GM23338 (cell line): ENCODE measurements at regions not wholly inside any gene's neighbourhood (a gene's known extent, or its start where the extent isn't known, plus 50 kb on each side); places are given as distances from the start of the nearest gene placed in this dataset.
A peak's percentile ranks its signal among the peaks of the same experiment; 100 is the strongest.

ENCODE experiments used
- ATAC-seq: fragments of 200-7000 bp; cut with Tn5 transposase; 3 replicates; pipeline ENCODE4 v1.9.1; 2020
- DNase-seq: peaks from one replicate; pipeline ENCODE4 v3.0.0-alpha.2; 2015; ENCODE audit warnings: low spot score
- H2AFZ ChIP-seq: fragments of 200-600 bp; sonication (generic); 2 replicates; pipeline ENCODE4 v1.8.0; 2016; ENCODE audit warnings: antibody characterized with exemption, mild to moderate bottlenecking, moderate library complexity
- H3F3A ChIP-seq: fragments of 200-600 bp; sonication (generic); replicated peaks from 2 replicates; pipeline ENCODE4 v1.8.0; 2017; ENCODE audit warnings: antibody characterized with exemption, mixed run types, low read depth
- H3K27ac ChIP-seq: fragments of 200-600 bp; sonication (generic); 2 replicates; pipeline ENCODE4 v1.6.1; 2016; ENCODE audit warnings: low read depth
- H3K27me3 ChIP-seq: fragments of 200-600 bp; sonication (generic); 2 replicates; pipeline ENCODE4 v1.8.0; 2016; ENCODE audit warnings: mild to moderate bottlenecking, mixed run types, moderate library complexity; ENCODE audit not compliant: insufficient read depth
- H3K36me3 ChIP-seq: fragments of 200-600 bp; sonication (generic); 2 replicates; pipeline ENCODE4 v1.8.0; 2016; ENCODE audit warnings: mild to moderate bottlenecking; ENCODE audit not compliant: insufficient read depth
- H3K4me1 ChIP-seq: fragments of 200-600 bp; sonication (generic); 2 replicates; pipeline ENCODE4 v1.8.0; 2016; ENCODE audit warnings: mild to moderate bottlenecking, moderate library complexity; ENCODE audit not compliant: insufficient read depth
- H3K4me2 ChIP-seq: fragments of 200-600 bp; sonication (generic); 2 replicates; pipeline ENCODE4 v1.7.1; 2017; ENCODE audit warnings: mixed run types
- H3K4me3 ChIP-seq: fragments of 200-600 bp; sonication (generic); 2 replicates; pipeline ENCODE4 v1.6.1; 2016; ENCODE audit warnings: mixed run types
- H3K79me2 ChIP-seq: fragments of 200-600 bp; sonication (generic); replicated peaks from 2 replicates; pipeline ENCODE4 v1.8.0; 2017; ENCODE audit warnings: mild to moderate bottlenecking; ENCODE audit not compliant: insufficient read depth
- H3K9me2 ChIP-seq: fragments of 200-600 bp; sonication (generic); 2 replicates; pipeline ENCODE4 v1.8.0; 2017; ENCODE audit not compliant: insufficient read depth
- H4K20me1 ChIP-seq: fragments of 200-600 bp; sonication (generic); replicated peaks from 2 replicates; pipeline ENCODE4 v1.8.0; 2017; ENCODE audit warnings: mild to moderate bottlenecking; ENCODE audit not compliant: insufficient read depth
- H3K27ac Mint-ChIP-seq: 2 replicates; pipeline ENCODE4 v1.8.0; 2020; ENCODE audit warnings: inconsistent platforms, mild to moderate bottlenecking, moderate library complexity, mixed read lengths
- H3K27me3 Mint-ChIP-seq: 3 replicates; pipeline ENCODE4 v1.8.0; 2022; ENCODE audit warnings: low read depth, mild to moderate bottlenecking, moderate library complexity, mixed read lengths, inconsistent platforms; ENCODE audit not compliant: insufficient read depth, poor library complexity
- H3K36me3 Mint-ChIP-seq: 3 replicates; pipeline ENCODE4 v1.8.0; 2021; ENCODE audit warnings: low read depth, mild to moderate bottlenecking, inconsistent platforms, moderate library complexity, mixed read lengths
- H3K4me1 Mint-ChIP-seq: 3 replicates; pipeline ENCODE4 v1.8.0; 2020; ENCODE audit warnings: mild to moderate bottlenecking, inconsistent platforms, mixed read lengths
- H3K4me3 Mint-ChIP-seq: 3 replicates; pipeline ENCODE4 v1.8.0; 2021; ENCODE audit warnings: moderate library complexity, mild to moderate bottlenecking, inconsistent platforms, mixed read lengths
- H3K9me3 Mint-ChIP-seq: 3 replicates; pipeline ENCODE4 v1.8.0; 2020; ENCODE audit warnings: moderate library complexity, mild to moderate bottlenecking, inconsistent platforms, mixed read lengths
- CREB1 ChIP-seq: fragments of 250-450 bp; sonication (Bioruptor Pico); IDR thresholded peaks from 2 replicates; pipeline ENCODE4 v1.5.0; 2020; ENCODE audit warnings: low read depth, mild to moderate bottlenecking, moderate library complexity
- ETS1 ChIP-seq: IDR thresholded peaks from 2 replicates; pipeline ENCODE4 v1.6.1; 2016; ENCODE audit warnings: antibody characterized with exemption
- EZH2 ChIP-seq: fragments of 200-600 bp; sonication (generic); IDR thresholded peaks from one replicate; pipeline ENCODE4 v1.8.0; 2017; ENCODE audit warnings: antibody characterized with exemption, mild to moderate bottlenecking, low read depth; ENCODE audit not compliant: unreplicated experiment
- EZH2phosphoT487 ChIP-seq: fragments of 200-600 bp; sonication (generic); IDR thresholded peaks from one replicate; pipeline ENCODE4 v1.8.1; 2018; ENCODE audit warnings: antibody characterized with exemption; ENCODE audit not compliant: unreplicated experiment
- JUNB ChIP-seq: IDR thresholded peaks from one replicate; pipeline ENCODE4 v1.6.1; 2016; ENCODE audit warnings: antibody characterized with exemption; ENCODE audit not compliant: unreplicated experiment
- NANOG ChIP-seq: IDR thresholded peaks from 2 replicates; pipeline ENCODE4 v1.6.1; 2016; ENCODE audit warnings: antibody characterized with exemption, borderline replicate concordance
- POLR2AphosphoS5 ChIP-seq: IDR thresholded peaks from 2 replicates; pipeline ENCODE4 v1.6.1; 2016; ENCODE audit warnings: antibody characterized with exemption, low read depth
- REST ChIP-seq: IDR thresholded peaks from one replicate; pipeline ENCODE4 v1.6.1; 2018; ENCODE audit warnings: antibody characterized with exemption; ENCODE audit not compliant: unreplicated experiment
- STAT1 ChIP-seq: IDR thresholded peaks from one replicate; pipeline ENCODE4 v1.6.1; 2016; ENCODE audit warnings: antibody characterized with exemption; ENCODE audit not compliant: unreplicated experiment
- ZNF114 ChIP-seq: fragments of 250-450 bp; sonication (Bioruptor Pico); IDR thresholded peaks from 2 replicates; pipeline ENCODE4 v1.5.0; 2020; ENCODE audit warnings: mild to moderate bottlenecking, moderate library complexity
- ZNF331 ChIP-seq: fragments of 250-450 bp; sonication (Bioruptor Pico); IDR thresholded peaks from 2 replicates; pipeline ENCODE4 v1.5.0; 2020; ENCODE audit warnings: low read depth, mild to moderate bottlenecking, moderate library complexity
- ZNF462 ChIP-seq: fragments of 250-450 bp; sonication (Bioruptor Pico); IDR thresholded peaks from 2 replicates; pipeline ENCODE4 v1.5.0; 2020; ENCODE audit warnings: mild to moderate bottlenecking, moderate library complexity

- Histone ChIP-seq H3K4me3 (no peak overlapping the region), H2AFZ (peak overlapping the region; percentile 81), H3K9me2 (no peaks in the 10 kb centered on the region), H3K4me1 (no peaks in the 10 kb centered on the region), H3K27me3 (no peaks in the 10 kb centered on the region), H3K4me2 (no peak overlapping the region), H3F3A (no peaks in the 10 kb centered on the region), H4K20me1 (no peaks in the 10 kb centered on the region), H3K27ac (no peak overlapping the region), H3K79me2 (no peaks in the 10 kb centered on the region), H3K36me3 (no peaks in the 10 kb centered on the region)
- DNase-seq (peak; percentile 11), ATAC-seq (peak; percentile 93)
- H3K27ac Mint-ChIP-seq = no peak overlapping the region
- TF ChIP-seq ETS1 (no peak), ZNF114 (CRISPR knock-in tag) (no peak), REST (no peak), JUNB (no peak), ZNF331 (CRISPR knock-in tag) (no peak), STAT1 (no peak), CREB1 (CRISPR knock-in tag) (no peak), POLR2AphosphoS5 (no peak), ZNF462 (CRISPR knock-in tag) (no peak), EZH2 (no peak), EZH2phosphoT487 (no peak), NANOG (no peak)
- H3K9me3 Mint-ChIP-seq = no peaks in the 10 kb centered on the region; the same call in 2 of the 3 replicates
- H3K4me1 Mint-ChIP-seq = peaks cover 5% of the 10 kb centered on the region; the same call in 2 of the 3 replicates
- H3K36me3 Mint-ChIP-seq = no peaks in the 10 kb centered on the region
- H3K27me3 Mint-ChIP-seq = no peaks in the 10 kb centered on the region
- no peak overlapping the region for H3K4me3 Mint-ChIP-seq
These were observed 118.4 kb downstream of the TSN start for GRCh38 chr2:121873864-121874263.
